CD4-positive, alpha-beta T cell treated with Interleukin-2 at 100 ng/mL for 4 hours (primary cell): ENCODE measurements at regions not wholly inside any gene's neighbourhood (a gene's known extent, or its start where the extent isn't known, plus 50 kb on each side); places are given as distances from the start of the nearest gene placed in this dataset.

Experiments
- DNase-seq: peaks from one replicate; pipeline ENCODE4 v3.0.0-alpha.2; 2020; ENCODE audit warnings: low spot score

DNA sequence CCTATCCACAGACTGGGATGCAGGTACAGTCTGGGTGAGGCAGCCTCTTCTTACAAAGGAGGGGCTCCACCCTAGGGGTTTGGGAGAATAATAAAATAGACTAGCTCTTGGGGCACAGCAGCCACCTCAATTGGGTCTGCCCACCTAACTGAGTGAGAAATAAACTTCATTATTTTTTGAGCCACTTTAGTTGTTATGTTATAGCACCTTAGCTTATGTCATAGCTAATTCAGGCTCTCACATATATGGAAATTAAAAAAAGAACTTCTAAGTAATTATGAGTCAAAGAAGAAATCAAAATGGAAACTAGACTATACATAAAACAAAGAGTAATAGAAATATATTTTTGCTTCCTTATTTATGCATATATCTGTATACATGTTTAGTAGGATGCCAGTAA, 318.5 kb upstream of the B3GALT2 start:
- no peak for DNase-seq

DNA sequence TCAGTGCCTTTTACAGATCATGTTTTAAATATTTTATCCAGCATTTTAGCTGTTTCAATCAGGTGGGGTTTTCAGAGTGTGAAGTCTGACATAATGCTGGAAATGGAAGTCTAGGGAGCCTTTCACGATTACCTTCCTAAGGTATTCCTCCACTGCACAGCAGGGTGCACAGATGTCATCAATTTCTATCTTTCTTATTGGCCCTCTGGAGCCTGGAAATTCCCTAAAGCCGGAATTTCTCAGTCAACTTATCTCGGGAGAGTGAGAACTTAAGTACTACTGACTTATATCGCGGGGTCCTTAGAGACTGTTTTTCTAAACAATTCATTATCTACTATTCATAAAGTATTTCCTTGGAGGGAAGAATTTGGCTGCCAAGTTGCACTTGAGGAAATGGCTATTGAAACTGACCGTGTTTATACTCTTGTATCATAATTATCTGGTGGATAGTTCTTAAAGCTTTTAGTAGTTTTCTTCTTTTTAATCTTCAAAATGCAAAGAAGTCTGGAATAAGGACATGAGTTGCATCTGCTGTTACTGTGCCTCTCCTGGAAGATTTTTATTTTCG, 311.8 kb upstream of the B3GALT2 start:
- DNase-seq, result no peak

DNA sequence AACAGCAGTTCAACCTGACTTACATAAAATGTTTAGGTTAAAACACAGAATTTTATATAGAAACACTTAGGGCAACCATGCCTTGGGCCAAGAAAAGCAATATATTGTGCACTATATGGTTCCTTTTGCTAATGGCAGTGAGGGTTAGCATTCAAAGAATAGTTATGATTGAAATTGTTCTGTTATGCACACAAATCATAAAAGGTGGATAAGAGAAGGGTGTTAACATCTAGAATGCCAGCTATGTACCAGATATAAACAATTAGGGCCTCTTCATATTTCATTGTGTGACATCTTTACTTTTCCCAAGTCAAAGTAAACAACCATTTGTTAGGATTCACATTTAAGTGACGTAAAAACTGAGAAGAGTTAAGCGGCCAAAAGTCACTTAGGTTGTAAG, 308.0 kb upstream of the B3GALT2 start:
- no peak for DNase-seq

DNA sequence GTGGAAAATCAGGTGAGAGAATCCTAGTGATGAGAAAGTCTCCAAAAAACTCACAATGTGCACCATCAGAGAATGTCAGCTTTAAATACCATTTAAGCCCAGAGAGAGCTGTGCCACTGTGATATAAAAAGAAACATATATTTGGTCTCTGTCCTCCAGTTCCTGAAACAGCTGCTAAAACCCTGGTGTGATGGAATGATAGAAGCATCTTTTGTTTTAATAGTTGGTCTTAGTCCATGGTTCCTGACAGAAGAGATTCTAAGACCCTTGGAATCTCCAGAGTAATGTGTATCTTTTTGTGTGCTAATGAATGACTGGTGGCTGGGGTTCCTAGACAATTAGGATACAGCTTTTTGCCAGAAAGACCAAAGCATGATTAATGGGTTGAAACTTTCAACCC, 302.8 kb upstream of the B3GALT2 start:
- DNase-seq, result no peak

DNA sequence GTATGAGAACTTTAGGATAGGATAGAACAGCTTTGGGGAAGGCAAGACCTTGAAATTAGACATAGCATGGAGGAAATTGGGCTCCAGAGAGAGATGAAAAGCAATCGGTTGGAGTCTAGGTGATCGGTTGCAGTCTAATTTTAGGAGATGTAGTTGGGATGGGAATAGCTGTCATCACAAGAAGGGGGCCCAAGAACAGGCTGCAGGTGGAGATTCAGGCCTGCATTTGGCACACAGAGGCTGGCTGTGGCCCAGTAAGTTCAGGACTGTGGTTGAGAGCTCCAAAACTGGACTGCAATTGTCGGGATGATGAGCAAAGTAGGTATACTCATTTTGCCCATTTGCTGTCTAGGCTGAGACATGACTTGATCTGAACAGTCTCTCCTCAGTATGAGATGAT, 301.3 kb upstream of the B3GALT2 start:
- no peak for DNase-seq

DNA sequence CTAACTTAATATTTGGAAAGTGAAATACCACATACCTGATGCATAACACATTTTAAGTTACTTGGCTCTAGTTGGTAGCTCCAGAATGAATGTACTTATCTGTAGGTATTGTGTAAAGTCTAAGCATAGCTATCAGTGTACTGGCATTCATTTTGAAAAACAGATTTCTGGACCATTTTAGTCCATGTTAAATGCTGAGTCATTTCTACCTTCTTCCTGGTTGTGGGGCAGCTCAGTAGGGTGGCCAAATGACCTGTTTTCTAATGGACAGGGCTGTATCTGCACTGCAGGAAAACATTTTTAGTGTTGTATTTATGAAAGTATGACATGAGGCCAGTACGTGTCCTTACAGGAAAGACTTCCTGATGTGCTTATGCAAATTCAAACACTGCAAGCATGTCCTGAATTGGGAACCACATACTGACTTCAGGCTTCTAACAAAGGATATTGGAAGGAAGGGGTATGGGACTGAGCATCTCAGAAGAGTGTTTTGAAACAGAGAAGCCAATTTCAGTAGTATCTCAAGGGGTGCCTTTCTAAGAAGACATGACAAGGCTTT, 300.3 kb upstream of the B3GALT2 start:
- DNase-seq, result no peak

DNA sequence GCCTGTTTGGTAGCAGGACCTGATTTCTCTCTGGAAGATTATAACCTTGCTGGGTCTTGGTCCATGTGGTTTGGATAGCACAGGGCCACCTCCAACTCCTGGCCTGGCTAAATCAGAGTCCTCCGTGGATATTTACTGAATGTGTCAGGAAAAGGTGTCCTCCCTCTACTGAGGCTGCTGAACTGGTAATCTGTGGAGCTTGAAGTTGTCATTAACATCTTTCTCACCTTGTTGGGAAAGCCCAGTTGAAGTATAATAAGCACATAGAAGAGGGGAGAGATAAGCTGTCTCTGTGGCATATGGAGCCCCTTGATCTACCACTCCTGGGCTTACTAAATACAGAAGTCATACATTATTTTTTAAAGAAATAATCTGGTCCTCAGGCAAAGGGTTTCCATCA, 294.3 kb upstream of the B3GALT2 start:
- no peak for DNase-seq

DNA sequence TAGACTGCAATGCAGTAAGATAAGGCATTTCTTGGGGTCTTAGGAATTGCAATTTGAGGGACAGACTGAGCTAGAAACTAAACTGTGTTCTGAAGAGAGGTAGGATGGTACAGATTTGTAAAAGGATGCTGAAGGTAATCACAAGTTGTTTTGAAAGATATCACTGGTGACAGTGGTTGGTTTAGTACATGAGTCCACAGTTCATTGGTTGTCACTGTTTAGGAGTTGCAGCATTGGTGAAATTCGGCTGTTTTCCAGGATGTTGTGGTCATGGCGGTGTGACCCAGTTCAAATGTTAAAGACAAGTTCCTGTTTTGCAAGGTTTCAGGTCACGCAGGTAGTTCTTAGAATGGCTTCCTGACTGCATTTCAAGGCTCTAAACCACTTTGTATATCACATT, 292.8 kb upstream of the B3GALT2 start:
- DNase-seq, result peak; percentile 90

DNA sequence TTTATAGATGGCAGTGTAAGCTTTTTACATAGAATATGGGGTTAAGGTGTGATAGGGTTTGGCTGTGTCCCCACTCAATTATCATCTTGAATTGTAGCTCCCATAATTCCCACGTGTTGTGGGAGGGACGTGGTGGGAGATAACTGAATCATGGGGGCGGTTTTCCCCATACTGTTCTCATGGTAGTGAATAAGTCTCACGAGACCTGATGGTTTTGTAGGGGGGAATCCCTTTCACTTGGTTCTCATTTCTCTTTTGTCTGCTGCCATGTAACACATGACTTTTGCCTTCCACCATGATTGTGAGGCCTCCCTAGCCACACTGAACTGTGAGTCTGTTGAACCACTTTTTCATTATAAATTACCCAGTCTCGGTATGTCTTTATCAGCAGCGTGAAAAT, 290.3 kb upstream of the B3GALT2 start:
- DNase-seq, result no peak

DNA sequence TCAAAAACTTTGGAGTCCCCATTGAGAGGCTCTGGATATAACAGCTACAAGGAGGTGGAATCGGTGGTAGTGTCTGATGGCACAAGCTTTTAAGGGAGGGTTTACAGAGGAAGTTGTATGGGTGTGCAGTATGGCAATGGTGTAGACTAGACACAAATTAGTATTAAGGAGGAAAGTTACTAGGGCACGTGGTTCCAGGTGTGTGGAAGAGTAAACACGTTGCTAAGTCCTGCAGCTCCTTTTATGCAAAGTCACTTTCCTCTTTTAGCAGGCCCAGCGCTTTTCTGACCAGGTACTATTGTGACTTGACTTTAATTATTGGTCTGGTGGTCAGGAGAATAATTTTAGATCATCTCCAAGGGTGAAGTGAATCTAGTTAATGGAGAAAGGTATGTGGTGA, 287.5 kb upstream of the B3GALT2 start:
- no peak for DNase-seq

DNA sequence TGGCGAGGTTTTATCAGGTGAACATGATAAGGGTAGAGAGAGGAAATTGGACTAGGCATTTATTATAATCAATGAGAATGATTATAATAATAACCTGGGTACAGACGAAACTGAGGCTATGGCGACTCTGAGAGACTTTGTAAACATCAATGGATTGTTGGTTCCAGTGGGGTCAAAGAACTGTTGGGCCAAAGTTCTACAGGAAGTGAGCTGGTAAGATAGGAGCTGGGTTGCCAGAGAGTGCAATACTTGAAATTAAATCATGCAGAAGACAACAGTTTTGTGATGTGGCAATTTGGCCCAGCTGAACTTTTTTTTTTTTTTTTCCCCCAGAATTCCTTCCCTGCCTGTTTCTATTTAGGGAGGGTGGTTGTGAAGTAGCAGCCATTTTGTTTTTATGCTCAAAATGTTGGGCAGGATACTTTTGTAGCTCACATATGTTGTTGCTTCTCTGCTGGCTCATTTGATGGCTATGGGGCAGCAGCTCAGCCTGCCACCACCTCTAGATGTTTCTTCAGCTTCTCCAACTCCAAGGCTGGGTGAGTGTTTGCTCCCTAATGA, 286.5 kb upstream of the B3GALT2 start:
- DNase-seq, result no peak

DNA sequence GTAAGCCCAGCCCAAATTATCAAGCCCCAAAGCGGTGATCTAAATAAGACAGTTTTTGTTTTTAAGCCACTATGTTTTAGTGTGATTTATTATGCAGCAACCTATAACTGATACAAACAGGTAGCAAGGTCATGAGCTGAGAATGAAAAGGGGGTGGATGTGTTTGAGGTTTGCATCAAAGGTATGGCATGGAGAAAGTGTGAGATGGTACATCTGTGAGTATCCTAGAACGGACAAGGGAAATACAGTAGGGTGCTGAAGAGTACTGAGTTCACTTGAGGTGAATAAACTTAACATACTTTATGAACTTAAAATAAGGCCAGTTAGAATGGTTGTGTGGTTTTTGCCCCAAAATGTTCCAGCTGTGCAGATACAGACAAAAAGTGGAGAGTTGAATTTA, 286.0 kb upstream of the B3GALT2 start:
- DNase-seq, result no peak

DNA sequence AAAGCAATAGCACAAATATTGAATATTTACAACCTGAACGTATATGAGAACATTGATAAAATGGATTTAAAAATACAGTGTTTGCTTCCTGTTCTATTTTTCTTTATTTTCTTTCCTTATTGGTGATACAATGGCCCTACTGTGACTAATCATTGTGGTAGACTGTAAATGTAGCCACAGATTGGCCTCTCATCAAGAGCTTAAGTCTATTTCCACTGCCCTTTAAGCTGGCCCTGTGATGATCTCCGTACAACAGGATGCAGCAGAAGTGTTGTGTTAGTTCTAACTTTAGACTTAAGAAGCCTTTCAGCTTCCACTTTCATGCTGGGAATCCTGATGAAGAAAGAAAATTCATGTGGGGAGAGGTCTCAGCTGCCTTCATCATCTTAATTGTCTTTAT, 285.6 kb upstream of the B3GALT2 start:
- no peak for DNase-seq

DNA sequence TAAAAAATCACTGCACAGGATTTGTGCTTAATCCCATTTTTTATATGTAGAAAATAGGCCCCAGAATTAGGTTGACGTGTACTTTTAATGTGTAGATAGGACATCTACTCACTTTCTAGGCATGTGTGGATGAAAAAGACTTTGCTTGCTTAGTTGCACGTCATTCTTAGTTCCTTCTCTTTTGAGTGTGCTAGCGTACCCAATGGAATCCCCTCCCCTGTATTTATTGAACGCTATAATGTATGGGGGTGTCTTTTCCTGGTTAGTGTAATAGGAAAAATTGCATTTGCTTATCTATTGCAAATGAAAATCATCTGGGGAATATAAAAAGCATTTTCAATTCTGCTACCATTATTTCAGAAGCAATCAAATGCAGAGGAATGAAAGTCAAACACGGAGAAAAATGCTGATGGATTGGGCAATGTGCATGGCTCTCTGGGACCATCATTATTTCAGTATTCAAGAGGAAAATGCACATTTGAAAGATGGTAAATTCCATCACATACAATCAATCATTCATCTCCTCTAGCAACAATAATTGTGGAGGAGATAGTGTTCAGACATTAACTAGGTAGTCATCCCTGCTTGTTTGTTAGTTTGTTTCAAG, 277.0 kb upstream of the B3GALT2 start:
- no peak for DNase-seq

DNA sequence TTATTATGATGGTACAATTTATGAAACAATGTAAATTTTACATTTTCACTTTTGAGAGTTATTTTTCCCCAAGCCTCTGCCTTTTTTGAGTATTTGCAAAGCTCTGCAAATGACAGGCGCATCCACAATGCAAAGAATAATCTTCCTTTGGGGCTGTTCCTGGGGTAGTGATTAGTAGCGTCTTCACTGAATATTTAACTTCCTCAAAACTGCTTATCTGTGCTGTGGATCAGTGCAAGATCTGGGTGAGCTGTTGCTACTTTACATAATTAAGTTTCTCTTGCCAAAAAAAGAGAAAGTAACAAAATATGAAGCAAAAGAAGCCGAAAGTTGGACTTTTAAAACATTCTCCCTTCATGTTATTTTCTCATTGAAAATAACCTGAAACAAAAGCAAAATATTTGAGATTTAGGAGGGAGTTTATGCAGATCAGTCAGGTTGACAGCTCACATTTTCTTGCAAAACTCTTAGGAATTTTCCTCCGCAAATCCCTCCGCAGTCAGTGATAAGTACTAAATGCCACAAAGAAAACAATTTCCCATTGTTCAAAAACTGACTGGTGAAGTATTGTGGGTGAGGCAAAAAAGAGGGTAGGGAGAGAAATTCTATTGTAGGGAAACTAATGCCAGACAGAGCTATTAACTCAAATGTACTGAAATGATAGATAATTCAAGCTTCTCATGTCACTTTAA, 276.4 kb upstream of the B3GALT2 start:
- DNase-seq, result peak; percentile 49

DNA sequence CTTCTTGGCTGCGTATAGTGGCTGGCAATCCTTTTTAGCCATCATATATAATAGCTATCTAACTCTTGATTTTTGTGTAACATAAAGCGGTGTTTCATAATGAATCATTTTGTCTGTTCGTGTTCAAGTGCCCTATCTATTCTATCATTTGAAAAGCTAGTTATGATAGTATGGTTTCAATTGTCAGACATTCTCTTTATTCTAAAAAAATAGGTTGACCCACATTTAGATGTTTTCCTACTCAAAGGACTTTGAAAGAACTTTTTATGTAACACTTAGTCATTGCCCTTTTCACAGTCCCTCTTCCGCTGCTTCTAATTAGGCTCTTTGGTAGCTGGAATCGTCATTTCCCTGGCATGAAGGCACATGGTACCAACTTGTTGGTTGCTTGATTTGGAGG, 272.2 kb upstream of the B3GALT2 start:
- DNase-seq, result peak; percentile 70

DNA sequence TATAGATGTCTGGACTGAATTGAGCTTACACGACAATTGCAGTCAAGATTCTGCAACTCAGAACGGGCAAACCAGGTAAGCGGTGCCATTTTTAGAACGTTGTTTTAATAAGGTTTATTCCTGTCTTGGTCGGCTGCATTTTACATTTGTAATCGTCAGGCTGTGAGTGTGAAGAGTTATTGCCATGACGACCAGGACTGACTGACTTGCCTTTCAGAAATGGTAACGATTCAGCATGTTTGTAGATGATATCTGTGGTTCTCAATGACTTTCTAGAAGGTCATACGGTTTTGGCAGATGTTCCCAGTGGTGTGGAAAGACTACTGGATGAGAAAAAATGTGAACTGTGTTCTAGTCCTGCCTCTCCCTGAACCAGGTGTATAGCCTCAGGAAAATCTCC, 271.3 kb upstream of the B3GALT2 start:
- DNase-seq, result peak; percentile 70

DNA sequence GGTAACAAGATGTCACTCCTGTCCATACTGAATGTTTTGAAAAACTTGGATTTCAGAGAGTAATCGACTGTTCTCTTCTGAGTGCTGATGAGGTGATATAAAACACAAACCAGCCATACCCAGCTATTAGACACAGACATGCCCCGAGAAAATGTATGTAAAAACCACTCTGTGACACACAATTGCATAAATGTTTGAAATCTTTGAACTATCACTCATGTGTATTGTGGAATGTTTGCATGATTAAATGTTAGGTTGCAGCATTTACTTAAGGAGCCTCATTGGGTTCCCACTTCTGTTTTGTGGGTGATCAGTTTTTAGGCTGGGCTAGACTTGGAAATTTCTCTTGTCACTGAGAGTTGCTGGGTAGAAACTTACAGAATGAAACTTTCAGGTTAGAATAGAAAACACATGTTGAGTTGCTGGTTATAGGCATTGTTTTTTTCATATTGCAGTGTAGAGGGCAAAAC, 270.4 kb upstream of the B3GALT2 start:
- no peak for DNase-seq

DNA sequence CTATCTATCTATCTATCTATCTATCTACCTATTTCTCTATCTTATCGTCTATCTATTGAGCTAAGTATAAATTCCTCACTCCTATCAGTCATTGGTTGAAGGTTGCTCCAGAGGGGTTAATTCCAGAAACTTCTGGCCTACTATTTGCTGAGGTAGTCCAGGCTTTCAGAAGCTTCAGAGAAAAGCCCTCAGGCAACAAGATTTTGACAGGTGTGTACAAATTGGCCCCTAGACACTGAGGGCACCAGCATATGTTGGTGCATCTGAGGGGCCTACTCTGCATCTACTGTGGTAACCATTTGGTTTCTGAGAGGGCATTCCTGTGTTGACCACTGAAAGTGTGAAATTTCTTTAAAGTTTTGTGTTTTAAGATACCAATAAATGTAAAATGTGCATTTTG, 265.2 kb upstream of the B3GALT2 start:
- no peak for DNase-seq

DNA sequence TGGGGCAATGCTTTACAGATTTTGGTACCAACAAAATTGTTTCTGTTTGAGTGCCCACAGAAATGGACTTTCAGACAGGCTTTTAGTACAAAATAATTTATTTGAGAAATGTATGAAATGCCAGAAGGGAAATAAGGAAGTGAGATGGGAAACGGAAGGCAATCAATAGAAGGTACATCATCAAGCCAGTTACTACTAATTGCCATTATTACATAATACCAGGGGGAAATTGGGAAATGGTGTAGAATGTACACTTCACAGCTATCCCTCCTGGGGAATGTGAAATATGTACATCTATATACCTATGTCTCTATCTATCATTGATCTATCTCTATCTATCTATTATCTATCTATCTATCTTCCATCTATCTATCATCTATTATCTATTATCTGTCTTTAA, 264.6 kb upstream of the B3GALT2 start:
- DNase-seq, result no peak

DNA sequence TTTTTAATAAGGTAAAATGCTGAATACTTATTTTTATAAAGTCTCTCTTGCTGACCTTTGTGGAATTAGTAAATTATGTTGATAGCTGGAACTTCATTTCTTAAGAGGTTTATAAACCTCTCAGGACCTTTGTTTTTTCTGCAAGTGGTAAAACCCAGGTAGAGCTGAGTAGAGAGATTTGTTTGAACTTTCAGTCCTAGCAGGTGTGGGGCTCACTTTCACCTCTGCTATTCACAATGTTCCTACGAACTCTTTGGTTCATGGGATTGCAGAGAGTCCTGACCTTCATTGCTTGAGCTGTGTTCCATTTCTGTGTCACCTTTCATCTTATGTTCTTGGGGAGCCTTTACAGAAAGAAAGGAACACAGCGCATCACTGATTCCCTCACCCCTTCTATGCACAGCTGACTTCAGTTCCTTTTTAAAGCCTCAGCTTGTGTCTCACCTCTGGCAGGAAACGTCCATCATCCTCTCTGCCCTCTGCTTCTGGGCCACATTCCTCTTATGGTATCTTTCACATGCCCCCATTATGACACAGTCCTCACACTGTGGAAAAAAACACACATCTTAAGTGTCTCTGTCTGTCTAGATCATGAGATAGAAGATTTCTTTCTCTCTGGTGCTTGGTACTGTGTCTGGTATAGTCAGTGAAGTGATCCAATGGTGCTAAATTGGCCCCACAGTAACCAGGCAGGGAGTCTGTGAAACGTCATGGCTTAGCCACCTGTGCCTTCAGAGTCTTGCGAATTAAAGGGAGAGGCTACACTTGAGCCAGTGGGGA, 262.5 kb upstream of the B3GALT2 start:
- DNase-seq, result peak; percentile 43

DNA sequence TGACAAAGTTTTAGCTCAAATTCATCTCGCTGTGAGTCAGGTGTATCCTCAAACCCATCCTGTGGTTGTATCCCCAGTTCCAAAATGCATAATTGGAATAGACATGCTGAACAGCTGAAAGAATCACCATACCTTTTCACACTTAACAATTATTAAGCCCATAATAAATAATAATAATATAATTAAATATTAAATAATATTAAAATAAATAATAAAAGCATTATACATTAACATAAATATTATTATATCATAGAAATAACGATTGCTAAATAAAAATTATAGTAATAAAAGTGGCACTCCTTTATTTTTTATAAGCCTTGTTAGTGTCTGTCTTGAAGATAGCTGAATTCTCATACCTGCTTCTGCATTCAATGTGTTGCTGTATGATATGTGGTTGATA, 257.5 kb upstream of the B3GALT2 start:
- no peak for DNase-seq
